Tongue (tissue), 1 donor: ENCODE measurements at regions not wholly inside any gene's neighbourhood (a gene's known extent, or its start where the extent isn't known, plus 50 kb on each side); places are given as distances from the start of the nearest gene placed in this dataset.

ENCODE experiments used
- DNase-seq: peaks from one replicate; pipeline ENCODE4 v3.0.0-alpha.2; 2015

DNA sequence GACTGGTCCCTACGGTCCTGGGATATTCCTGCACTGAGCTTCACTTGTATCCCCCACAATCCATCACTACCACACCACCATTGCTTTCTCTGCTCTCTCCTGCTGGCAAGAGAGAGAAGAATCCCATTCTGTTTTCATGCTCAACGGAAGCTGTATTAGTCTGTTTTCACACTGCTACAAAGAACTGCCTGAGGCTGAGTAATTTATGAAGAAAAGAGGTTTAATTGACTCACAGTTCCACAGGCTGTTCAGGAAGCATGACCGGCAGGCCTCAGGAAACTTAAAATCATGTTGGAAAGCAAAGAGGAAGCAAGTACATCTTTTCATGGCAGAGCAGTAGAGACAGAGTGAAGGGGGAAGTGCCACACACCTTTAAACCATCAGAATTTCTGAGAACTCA lies 260.4 kb upstream of the LYZL1 start:
- no peak for DNase-seq

DNA sequence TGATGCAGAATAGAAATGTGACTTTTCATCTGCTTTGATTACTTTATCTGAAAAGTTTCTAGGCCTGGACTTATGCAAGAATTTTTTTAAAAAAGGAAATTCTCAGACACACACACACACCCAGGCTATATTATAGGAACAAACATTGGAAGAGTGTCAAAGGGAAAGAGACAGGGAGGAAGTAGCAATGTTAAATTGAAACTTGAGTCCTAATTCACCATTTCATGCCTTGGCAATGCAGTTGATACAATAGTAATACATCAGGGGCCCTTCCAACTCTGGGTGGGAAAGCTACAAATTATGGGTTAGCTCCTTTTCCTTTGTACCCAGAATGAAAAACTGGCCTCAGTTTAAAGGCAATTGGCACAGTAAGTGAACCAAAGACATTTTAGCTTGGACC lies 258.0 kb upstream of the LYZL1 start:
- peak; percentile 60 for DNase-seq

DNA sequence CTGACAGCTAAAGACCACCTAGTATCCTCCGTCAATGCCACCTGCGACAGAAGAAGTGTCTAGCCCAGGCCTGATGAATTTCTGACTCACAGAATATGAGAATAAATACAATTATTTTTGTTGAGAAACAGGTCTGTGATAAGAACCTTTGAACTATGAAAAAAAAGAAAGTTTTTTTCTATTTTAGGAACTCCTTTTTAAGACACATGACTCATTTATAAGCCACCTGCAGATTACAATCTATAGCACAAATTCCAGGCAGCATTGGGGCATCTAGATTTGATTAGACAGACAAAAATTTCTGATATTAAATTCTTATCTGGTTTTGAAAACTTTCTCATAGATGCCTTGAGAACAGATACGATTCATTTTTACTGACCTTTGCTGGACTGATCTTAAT lies 256.7 kb upstream of the LYZL1 start:
- no peak for DNase-seq

DNA sequence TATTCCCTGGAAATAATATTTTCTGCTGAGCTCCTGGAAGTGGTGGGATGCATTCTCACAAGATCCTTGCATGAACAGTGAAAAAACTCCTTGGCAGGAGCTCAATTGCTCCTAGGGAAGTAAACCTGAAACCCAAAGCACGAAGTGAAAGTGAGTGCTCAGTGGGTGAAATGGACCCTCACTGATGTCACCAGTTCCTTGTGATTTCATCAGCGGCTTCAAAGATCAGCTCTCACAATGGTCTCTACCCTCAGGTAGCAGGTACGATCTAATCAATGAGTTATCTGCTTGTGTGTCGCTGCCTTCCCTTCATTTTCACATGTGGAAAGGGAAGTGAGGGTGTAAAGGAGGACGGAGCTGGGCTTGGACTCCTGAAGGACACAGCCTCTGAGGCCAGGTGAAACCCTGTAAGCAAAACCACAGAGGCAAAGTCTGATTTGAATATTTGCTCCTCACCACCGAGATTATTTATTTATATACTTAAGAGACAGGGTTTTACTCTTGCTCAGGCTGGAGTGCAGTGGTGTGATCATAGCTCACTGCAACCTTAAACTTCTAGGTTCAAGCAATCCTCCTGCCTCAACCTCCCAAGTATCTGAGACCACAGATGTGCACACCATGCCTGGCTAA lies 255.4 kb upstream of the LYZL1 start:
- DNase-seq = no peak

DNA sequence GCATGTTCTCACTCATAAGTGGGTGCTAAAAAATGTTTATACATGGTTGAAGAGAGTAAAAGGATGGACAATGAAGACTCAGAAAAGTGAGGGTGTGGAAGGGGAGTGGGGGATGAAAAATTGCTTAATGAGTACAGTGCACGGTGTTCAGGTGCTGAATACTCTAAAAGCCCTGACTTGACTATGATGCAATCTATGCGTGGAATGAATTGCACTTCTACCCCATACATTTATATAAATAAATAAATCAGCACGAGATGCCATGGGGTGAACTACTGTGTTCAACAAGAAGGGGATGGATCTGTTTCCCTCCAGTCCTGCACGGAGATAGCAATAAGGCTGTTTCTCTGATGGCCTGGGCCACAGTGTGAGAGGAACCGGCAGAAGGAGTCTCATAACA lies 254.3 kb upstream of the LYZL1 start:
- DNase-seq = no peak

DNA sequence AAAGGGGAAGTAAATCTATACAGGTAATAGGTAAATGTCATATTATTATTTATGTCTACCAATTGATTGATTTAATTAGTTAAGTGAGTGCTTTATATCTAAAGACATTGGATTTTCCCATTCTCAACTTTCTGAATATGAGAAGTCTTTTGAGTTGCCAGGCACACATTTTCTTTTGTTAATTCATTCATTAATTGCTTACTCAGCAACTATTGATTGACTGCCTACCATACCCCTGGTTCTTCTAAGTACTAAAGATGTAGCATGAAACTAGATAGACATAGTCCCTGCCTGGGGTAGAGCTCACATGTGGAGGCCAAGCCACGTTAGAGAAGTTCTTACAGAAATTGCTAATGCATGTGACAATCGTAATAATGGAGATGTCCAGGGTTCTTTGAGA lies 253.1 kb upstream of the LYZL1 start:
- DNase-seq = no peak

DNA sequence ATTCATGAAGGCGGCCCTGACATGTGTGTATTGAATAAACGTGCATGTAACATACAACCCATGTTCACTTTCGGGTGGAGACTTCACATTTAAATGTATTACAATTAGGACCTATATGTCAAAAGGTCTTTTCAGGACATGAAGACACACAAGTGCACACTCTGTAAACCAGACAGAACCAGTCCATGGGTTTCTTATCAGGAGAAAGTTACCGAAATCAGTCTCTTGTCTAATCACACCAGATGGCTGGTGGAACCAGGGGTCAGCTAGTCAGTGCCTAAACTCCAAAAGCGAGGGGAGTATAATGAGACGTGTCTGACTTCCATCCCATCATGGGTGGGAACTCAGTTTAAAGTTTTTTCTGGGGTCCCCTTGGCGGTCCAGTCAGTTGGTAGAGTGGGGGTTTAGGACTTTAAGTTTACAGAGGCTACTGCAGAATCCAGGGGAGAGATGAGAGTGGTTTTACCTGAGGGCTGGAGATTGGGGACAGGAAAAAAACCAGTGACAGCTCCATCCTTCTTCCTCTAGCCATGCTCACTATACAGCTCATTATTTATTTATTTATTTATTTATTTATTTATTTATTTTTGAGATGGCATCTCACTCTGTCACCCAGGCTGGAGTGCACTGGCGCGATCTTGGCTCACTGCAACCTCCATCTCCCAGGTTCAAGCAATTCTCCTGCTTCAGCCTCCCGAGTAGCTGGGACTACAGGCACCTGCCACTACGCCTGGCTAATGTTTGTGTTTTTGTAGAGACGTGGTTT lies 251.3 kb upstream of the LYZL1 start:
- no peak for DNase-seq

DNA sequence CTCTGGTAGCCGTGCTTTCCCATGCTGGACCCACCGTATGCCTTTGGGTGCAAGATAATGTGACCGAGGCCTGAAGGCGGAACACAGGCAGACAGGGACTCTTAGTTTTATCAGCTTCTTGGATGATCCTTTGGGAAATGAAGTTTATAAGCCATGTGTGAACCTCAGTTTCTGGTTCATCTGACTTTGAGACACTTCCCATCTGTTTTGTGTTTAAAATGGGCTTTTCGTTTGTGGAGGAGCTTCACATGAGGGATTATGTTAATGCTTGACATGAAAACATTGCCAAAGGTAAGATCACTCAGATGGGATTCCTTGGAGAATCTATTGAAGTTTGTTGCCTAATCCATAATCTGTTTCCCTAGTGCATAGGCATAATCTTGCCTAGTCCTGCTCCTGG lies 249.8 kb upstream of the LYZL1 start:
- DNase-seq = no peak

DNA sequence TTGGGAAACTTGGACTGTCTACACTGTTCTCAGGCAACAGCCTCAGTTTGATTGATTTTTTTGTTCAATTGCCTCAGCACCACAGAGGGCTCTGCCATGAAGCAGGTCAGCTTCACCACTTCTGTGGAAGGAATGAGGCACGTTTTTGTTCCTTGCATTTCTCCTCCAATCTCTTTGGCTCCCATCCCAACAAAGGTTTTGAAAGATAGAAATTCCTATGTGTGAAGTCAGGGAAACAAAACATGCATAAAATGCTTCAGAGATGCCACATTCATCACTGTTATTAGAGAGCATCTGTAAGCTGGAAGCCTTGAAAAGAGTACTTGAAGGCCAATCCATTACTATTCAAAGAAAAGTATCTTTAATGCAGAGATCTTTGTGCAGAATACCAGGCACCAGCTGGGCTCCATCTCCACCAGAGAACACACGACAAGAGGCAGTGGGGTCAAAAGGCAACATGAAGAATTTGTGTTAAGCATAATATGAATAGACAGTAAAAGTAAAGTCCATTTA lies 249.1 kb upstream of the LYZL1 start:
- DNase-seq = no peak

DNA sequence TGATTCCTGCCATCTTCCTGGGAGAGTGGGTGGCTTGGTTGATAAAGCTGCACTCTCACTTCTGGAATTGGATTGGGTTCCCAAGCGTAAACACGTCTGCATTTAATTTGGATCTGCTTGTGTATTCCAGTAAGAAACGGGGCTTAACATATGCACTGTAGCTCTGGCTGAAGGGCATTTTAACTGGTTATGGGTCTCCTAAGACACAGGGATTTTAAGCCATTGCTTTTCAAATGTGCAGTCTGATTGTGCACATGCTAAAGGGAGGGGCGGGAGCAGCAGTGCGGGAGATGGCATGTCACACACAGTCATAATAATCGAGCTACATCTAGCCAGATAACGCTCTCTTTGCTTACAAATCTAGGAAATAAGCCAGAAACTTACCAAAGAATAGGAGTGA lies 247.3 kb upstream of the LYZL1 start:
- DNase-seq = no peak

DNA sequence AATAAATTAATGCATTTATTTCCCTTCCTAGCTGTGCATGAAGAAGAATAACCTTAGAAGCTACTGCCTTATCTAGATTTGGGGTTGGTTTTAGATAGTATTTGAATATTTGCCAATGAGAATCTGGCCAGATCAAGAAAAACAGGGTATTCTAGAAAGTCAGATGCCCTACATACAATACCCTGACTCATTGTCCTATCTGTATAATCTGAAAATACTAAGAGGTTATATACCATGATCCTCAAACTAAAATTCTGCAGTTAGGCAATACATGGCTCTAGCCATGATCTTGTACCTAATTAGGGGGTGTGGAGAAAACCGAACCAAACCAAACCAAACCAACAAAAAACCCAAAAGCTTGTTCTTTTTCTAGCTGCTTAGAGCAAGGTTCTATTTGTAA lies 240.4 kb upstream of the LYZL1 start:
- no peak for DNase-seq

DNA sequence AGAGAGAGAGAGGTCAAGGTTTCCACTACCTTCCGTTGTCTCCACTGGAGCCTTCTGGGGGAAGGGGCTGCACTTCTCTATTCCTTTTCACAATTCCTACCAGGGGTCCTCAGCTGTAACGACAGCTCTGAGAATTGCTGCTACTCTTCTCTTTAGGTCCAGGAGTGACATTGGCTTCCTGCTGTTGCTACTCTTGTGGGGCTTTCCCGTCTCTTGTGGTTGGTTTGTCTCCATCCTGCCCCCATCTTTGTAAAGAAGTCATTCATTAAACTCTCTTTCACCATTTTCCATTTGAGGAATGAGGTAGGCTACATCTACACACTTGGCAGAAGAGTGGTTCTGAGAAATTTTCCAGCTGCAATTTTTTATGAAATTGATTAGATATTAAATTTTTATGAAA lies 238.8 kb upstream of the LYZL1 start:
- DNase-seq = no peak

DNA sequence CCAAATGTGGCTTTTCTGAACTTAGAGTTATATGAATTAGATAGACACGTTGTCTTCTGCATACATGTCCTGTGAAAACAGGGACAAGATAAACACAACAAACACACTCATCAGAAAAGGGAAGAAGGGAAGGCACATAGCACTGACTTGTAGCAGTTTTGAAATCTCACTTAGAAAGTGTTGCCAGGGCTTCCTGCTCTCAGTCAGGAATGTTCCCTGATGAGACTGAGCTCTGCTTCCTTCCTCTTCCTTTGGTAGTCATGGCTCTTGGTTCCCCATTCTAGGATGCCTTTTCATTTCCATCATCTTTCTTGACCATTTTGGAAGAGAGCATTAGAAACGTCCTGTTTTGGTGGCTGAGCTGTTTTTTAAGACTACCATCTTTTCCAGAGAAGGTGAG lies 233.8 kb upstream of the LYZL1 start:
- no peak for DNase-seq

DNA sequence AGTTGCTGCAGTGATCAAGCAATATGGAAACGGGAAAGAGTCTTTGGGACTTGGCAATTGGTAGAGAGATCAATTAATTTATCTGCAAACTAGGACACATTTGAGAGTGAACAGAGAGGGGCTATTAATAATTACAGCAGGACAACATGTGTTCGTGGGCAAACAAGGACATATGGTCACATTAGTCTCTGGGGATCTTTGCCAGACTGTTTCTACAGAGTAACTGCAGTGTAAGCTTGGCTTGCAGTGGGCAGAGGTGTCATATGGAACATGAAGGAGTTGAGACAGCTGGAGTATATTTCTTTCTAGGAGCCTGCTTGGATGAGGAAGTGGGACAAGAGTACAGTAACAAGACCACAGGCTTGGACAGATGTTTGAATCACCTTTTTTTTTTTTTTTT lies 232.1 kb upstream of the LYZL1 start:
- DNase-seq = peak; percentile 71

DNA sequence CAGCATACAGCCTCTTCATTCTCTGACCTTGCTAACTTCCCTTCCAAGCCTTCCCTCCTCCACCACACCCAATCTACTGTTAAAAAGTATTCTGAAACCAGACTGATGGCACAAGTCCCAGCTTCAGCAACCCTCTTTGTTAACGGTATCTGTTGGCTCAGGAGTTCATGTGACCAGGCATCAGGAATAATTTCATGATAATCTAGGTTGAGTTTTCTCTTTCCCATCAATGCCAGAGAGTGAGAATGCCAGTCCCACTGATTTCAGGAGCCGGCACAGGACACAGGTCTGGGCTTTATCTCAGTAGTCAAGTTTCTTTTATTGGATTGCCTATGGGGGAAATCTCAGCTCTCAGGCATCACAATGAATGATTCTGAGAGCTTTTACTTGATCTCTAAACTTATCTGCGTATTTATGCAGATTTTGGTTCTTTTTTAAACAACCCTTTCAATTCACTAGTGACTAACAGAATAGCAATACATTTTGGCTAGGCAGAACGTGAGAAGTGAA lies 231.0 kb upstream of the LYZL1 start:
- DNase-seq = peak; percentile 30

DNA sequence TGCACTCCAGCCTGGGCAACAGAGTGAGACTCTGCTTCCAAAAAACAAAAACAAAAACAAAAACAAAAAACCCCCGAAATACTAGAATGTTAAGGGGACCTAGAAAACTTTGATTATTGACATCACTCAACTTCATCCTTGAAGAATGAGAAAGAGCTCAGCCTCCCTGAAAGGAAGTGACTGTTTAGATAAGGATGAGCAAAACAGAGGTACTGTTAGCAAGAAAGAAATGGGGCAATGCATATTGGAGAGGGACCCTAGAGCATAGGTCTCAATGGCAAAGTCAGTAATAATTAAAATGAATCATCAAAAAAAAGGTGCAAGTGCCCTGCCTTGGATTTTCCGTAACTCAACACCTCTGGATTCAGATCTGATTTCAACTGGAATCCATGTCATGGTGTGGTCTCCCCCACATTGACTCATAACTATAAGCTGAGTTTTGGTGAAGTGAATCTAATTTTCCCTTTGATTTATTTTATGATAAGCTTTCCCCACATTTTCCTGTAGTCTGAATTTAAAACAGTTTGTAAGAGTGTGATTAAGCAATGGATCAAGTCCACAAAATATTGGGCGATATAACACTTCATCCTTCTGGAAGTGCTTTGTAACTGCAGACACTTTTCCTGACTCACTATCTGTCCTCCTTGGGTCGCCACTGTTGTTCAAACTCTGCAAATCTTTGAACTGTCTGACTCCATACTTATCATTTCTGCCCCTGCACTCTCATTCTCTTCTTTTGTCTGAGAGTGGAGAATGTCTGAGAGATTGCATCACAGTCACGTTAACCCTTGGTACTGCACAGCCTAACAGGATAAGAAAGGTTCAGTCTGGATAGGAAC lies 224.8 kb upstream of the LYZL1 start:
- no peak for DNase-seq

DNA sequence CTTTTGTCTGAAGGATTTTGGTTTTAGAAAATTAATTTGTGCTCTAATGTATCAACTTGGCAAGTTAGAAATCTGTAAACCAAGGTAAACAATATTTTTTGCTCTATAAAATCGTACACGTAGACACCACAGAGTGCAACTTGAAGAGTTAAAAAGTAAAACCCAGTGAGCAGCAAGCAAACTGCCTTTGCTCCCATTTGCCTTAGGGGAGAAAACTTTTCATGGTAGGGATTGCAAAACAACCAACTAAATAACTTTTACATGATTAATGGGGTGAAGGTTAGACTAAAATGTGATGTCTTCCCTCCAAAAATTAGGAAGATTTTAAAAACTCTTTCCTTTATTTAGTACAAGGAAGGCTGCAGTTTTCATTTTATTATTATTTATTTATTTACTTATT lies 224.2 kb upstream of the LYZL1 start:
- no peak for DNase-seq

DNA sequence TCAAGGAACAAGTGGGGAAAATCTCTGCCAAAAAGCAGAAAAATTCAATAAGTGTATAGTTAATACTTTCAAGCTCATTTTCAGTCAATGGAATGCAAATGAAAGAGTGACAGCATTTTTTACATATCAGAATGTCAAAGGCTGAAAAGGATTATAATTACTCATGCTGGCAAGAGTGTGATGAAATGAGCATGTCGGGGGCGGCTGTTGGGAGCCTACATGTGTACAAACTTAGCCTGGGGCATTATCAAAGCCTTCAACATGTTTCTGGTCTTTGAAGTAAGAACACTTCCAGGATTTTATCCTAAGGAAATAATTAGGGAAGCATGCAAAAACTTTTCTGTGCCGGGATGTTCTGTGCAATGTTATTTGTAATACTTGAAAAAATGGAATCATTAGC lies 221.7 kb upstream of the LYZL1 start:
- DNase-seq = no peak

DNA sequence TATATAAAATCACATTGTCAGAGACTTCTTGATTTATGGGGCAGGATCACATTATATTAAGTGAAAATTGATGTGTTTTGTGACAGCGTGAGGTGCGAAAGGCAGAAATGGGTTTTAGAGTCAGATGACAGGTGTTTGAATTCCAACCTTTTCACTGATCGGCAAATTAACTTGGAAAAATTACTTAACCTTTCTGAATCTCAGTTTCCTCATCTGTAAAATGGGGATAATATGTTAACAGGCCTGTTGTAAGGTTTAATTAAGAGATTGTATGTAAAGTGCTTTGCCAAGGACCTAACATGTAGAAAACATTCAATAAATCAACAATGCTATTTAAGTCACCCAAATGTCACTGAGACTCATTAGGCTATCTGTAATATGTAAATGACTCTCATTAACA lies 221.2 kb upstream of the LYZL1 start:
- no peak for DNase-seq

DNA sequence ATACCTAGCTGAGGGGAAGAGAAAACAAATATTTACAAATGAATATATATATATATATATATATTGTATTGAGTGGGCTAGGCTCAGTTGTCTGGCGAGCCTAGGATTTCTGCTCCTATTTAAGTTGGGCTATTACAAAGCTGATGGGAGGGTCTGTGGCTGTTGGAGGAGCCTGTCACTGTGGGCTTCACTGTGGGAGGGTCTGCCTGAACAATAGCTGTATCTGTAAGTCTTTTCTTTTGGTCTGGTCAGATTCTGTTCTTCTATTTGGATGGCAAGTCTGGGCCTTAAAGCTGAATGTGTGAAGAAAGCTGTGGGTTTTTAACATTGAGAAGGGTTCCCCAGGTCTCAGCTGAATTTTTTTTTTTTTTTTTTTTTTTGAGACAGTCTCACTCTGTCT lies 220.6 kb upstream of the LYZL1 start:
- DNase-seq = no peak

DNA sequence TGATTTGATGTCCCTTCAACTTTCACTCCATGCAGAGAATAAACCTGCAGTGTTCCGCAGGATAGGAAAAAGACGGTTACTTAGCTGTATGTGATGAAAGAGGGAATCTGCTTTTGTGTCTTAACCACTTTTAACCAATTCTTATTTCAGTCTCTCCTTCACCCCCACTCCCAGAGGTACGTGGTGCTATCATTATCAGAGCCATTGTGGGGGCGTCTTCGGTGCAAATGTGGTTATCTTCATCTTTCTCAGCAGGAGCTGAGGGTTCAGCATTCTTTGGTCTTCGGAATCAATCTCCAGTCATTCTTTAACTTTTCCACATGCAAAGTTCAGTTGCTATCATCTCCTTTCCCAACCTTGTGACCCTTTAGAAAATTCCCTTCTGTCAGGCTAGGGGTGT lies 219.9 kb upstream of the LYZL1 start:
- DNase-seq = no peak

DNA sequence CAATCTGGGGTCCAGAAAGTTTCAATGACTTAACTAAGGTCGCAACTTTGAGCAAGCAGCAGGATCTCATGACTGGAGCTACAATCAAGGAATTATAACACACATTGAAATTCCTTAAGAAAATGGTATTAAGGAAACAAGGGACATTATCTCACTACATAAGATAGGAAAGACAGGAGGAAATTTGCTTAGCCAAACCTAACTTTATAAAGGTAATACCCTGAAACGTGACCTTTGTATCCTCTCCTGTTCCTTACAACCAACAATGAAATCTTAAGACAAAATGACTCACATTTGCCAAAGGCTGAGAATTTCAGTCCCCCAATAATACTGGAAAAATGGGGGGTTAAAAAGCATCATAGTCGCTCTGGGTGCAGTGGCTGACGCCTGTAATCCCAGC lies 218.9 kb upstream of the LYZL1 start:
- DNase-seq = no peak

DNA sequence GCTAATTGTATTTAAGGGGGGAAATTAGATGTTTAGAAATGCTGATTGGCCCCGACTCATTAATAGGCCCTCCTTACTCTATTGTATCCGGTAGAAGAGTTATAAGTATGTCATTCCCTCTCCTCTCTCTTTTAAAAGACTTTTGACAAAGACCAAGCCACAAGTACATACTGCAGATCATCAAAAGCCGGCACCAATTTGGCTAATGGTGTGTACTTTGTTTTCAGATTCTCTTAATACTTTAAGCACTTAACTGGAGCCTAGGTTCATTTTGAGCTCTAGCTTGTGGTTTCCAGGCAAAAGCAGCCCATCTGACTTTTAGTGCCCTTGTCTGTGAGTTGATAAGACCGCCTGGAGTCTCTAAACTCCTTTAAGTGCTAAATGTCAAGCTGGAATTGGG lies 210.0 kb upstream of the LYZL1 start:
- no peak for DNase-seq
